Stimulated activated naive CD8-positive, alpha-beta T cell treated with anti-CD3 and anti-CD28 coated beads, Interleukin-15, amount 100 ng/mL, for 72 hours (primary cell): ENCODE measurements at regions not wholly inside any gene's neighbourhood (a gene's known extent, or its start where the extent isn't known, plus 50 kb on each side); places are given as distances from the start of the nearest gene placed in this dataset.

Experiments
- ATAC-seq: fragments of 150-1000 bp; cut with Tn5 transposase; 2 replicates; pipeline ENCODE4 v1.10.0; 2021; ENCODE audit warnings: mild to moderate bottlenecking, moderate library complexity
- DNase-seq, 2 donors: peaks; one replicate each; pipeline ENCODE4 v3.0.0; 2021 to 2022
- H3K27ac Mint-ChIP-seq, 2 donors: one replicate each; pipeline ENCODE4 v1.8.0; 2022; ENCODE audit warnings: mild to moderate bottlenecking in 2 of 2, mixed read lengths in 2 of 2, moderate library complexity in 2 of 2
- H3K27me3 Mint-ChIP-seq: one replicate; pipeline ENCODE4 v1.8.0; 2022; ENCODE audit warnings: mixed read lengths
- H3K4me1 Mint-ChIP-seq: one replicate; pipeline ENCODE4 v1.8.0; 2022; ENCODE audit warnings: mild to moderate bottlenecking, mixed read lengths
- H3K4me3 Mint-ChIP-seq, 2 donors: one replicate each; pipeline ENCODE4 v1.8.0; 2022; ENCODE audit warnings: mild to moderate bottlenecking in 2 of 2, mixed read lengths in 2 of 2, moderate library complexity in 1 of 2
- H3K9me3 Mint-ChIP-seq, 2 donors: one replicate each; pipeline ENCODE4 v1.8.0; 2022; ENCODE audit warnings: mixed read lengths in 2 of 2

- no peak overlapping the region for H3K27ac Mint-ChIP-seq
- ATAC-seq (peak; percentile 95), DNase-seq (peak in 1 of 2 donors; percentile 18)
- H3K27me3 Mint-ChIP-seq: peaks cover 28% of the 10 kb centered on the region
- H3K4me3 Mint-ChIP-seq: peak overlapping the region in 1 of 2 donors; percentile 23
- H3K9me3 Mint-ChIP-seq: no peaks in the 10 kb centered on the region
- H3K4me1 Mint-ChIP-seq: no peaks in the 10 kb centered on the region
Measured at GRCh38 chr5:96279801-96280542, 153.1 kb downstream of the PCSK1 start.

GRCh38 chr5:96278981-96279380, 154.1 kb downstream of the PCSK1 start:
- DNase-seq (no peak), ATAC-seq (no peak)
- Mint-ChIP-seq H3K9me3 (no peaks in the 10 kb centered on the region), H3K27ac (no peak overlapping the region), H3K4me3 (no peak overlapping the region), H3K27me3 (peaks cover 20% of the 10 kb centered on the region), H3K4me1 (no peaks in the 10 kb centered on the region)

GRCh38 chr5:96275051-96275450, 158.0 kb downstream of the PCSK1 start:
- Mint-ChIP-seq H3K9me3 (peaks cover 0 to 11% of the 10 kb centered on the region in 2 donors), H3K4me3 (no peak overlapping the region), H3K27ac (no peak overlapping the region), H3K4me1 (no peaks in the 10 kb centered on the region), H3K27me3 (no peaks in the 10 kb centered on the region)
- ATAC-seq (no peak), DNase-seq (no peak)

- no peak for DNase-seq
- no peak overlapping the region for H3K4me3 Mint-ChIP-seq
- no peak overlapping the region for H3K27ac Mint-ChIP-seq
- no peak for ATAC-seq
- no peaks in the 10 kb centered on the region for H3K4me1 Mint-ChIP-seq
- peaks cover 13 to 32% of the 10 kb centered on the region in 2 donors for H3K9me3 Mint-ChIP-seq
- H3K27me3 Mint-ChIP-seq: peaks cover 20% of the 10 kb centered on the region
Measured at GRCh38 chr5:96265487-96265886, 167.6 kb downstream of the PCSK1 start.

DNA sequence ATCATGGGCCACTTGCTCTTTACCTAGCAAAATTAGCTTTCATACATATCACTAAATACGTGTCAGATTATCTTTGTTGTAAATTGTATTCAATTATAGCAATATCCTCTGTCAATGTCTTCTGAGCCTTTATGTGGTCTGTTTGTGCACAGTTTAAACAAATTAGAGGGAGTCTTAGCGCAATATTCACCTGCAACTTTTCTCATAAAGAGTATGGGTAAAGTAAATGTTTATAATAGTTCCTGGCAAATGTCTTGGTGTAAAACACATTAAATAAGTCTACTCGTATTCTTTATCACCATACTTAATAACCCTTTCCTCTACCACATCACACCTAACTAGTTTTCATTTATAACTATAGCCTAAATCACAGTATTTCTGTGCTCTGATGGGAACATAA, 169.0 kb downstream of the PCSK1 start:
- H3K27ac Mint-ChIP-seq: no peak overlapping the region
- DNase-seq (no peak), ATAC-seq (no peak)
- no peak overlapping the region for H3K4me3 Mint-ChIP-seq
- H3K4me1 Mint-ChIP-seq: peaks cover 1% of the 10 kb centered on the region
- peaks cover 13 to 20% of the 10 kb centered on the region in 2 donors for H3K9me3 Mint-ChIP-seq
- H3K27me3 Mint-ChIP-seq: peaks cover 20% of the 10 kb centered on the region

DNA sequence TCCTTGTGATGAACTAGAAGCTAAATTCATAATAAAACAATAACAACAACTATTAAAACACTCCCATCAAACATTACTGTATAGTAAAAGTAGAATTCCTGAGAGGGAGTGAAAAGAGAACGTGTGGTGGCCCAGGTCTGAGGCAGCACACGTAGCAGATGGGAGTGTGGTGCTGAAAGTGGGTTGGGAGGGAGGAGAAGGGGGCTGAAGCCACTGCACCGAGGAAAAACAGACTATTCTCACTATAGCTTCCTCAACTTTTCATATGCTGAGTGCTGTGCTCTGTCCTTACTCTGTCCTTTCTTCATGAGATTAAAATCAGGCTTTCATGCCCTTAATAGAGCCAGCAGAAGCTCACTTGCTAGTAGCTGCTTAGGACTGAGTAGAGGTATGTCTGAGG, 170.9 kb downstream of the PCSK1 start:
- ATAC-seq: no peak
- no peak overlapping the region for H3K4me3 Mint-ChIP-seq
- no peak for DNase-seq

DNA sequence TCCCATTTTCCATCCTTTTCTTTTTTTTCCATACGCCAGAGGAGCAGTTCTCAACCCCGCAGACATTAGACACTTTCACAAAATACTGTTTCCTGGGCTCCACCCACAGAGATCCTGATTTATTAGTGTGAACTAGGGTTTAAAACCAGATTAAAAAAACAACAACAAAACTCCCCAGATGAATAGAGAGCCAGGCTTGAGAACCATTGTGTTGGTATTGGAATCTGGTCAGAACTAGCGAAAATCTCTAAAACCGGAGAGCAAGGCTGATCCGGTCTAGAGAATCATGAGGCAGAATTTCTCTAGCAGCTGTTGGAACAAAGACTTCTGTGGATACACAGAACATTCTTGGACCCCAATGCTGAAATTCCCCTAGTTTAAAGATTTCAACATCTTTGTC, 173.0 kb downstream of the PCSK1 start:
- no peak for DNase-seq
- peaks cover 10% of the 10 kb centered on the region for H3K27me3 Mint-ChIP-seq
- no peaks in the 10 kb centered on the region for H3K9me3 Mint-ChIP-seq
- no peak for ATAC-seq
- no peak overlapping the region for H3K27ac Mint-ChIP-seq
- peaks cover 6% of the 10 kb centered on the region for H3K4me1 Mint-ChIP-seq
- no peak overlapping the region for H3K4me3 Mint-ChIP-seq

More for the DNA sequence above, 170.9 kb downstream of the PCSK1 start:
- peaks cover 6% of the 10 kb centered on the region for H3K4me1 Mint-ChIP-seq
- H3K27me3 Mint-ChIP-seq: peaks cover 20% of the 10 kb centered on the region
- no peak overlapping the region for H3K27ac Mint-ChIP-seq
- H3K9me3 Mint-ChIP-seq: peaks cover 9 to 11% of the 10 kb centered on the region in 2 donors

DNA sequence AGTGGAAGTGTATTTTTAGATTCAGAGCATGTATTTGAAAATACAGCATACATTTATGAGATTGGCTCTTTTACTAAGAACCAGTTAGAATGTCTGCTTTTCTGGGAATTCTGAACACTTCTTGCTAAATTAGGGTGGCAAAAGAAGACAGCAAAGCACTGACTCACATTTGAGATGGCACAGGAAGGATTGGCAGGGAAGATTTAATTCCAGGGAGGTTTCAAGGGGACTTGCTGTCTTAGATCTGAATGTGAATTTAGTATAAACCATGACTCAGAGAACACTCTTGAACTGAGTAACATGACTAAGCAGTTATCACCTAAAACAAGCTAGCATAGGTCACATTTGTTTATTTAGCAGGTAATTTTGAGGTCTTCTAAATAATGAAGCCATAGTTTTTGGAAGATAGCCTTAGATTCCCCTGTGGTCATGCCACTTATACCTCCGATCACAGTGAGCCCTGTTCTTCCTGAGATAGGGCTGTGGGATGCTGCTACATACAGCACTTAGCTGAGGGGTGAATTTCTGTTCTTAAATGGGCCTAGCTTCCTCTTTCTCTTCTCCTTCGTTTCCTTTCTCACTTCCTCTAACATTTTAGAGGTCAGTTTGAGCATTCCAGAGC, 173.8 kb downstream of the PCSK1 start:
- no peak for ATAC-seq
- no peak for DNase-seq

GRCh38 chr5:96258692-96259091, 174.4 kb downstream of the PCSK1 start:
- H3K27me3 Mint-ChIP-seq: peaks cover 10% of the 10 kb centered on the region
- H3K4me1 Mint-ChIP-seq: peaks cover 6% of the 10 kb centered on the region
- no peak for DNase-seq
- H3K27ac Mint-ChIP-seq: no peak overlapping the region
- H3K9me3 Mint-ChIP-seq: no peaks in the 10 kb centered on the region
- ATAC-seq: no peak
- H3K4me3 Mint-ChIP-seq: no peak overlapping the region

More for the DNA sequence above, 173.8 kb downstream of the PCSK1 start:
- peaks cover 10% of the 10 kb centered on the region for H3K27me3 Mint-ChIP-seq
- H3K9me3 Mint-ChIP-seq: no peaks in the 10 kb centered on the region
- H3K4me1 Mint-ChIP-seq: peaks cover 6% of the 10 kb centered on the region
- H3K4me3 Mint-ChIP-seq: no peak overlapping the region
- no peak overlapping the region for H3K27ac Mint-ChIP-seq

DNA sequence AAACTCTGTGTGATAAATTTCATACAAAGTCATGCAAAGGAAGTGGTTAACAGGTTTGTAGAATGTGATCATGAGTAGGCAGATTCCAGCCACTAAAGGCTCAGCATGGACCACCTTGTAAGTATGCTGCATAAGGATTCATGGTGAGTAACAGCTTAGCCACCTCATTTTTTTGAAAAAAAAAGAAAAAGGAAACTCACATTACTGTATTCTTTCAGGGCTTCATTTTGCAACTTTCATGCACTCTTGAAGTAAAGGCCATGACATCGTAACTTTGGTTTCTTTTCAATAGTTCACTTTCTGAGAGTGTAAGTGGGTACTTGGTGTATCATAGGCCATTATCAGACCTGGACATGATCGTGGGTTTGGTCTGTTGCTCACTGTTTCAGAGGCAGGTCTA, 175.1 kb downstream of the PCSK1 start:
- H3K27ac Mint-ChIP-seq: no peak overlapping the region

GRCh38 chr5:96256795-96257470, 176.1 kb downstream of the PCSK1 start:
- DNase-seq: no peak
- Mint-ChIP-seq H3K27me3 (no peaks in the 10 kb centered on the region), H3K27ac (no peak overlapping the region), H3K4me3 (no peak overlapping the region), H3K4me1 (peaks cover 6% of the 10 kb centered on the region), H3K9me3 (no peaks in the 10 kb centered on the region)
- ATAC-seq: no peak

More for the DNA sequence above, 175.1 kb downstream of the PCSK1 start:
- no peak for DNase-seq
- peaks cover 5% of the 10 kb centered on the region for H3K27me3 Mint-ChIP-seq
- ATAC-seq: peak; percentile 52
- H3K4me3 Mint-ChIP-seq: no peak overlapping the region
- peaks cover 6% of the 10 kb centered on the region for H3K4me1 Mint-ChIP-seq
- H3K9me3 Mint-ChIP-seq: no peaks in the 10 kb centered on the region

- ATAC-seq: no peak
- Mint-ChIP-seq H3K27me3 (peaks cover 5% of the 10 kb centered on the region), H3K4me1 (peaks cover 6% of the 10 kb centered on the region), H3K4me3 (no peak overlapping the region), H3K9me3 (no peaks in the 10 kb centered on the region), H3K27ac (no peak overlapping the region)
- DNase-seq: no peak
Measured at GRCh38 chr5:96254980-96255691, 177.9 kb downstream of the PCSK1 start.

DNA sequence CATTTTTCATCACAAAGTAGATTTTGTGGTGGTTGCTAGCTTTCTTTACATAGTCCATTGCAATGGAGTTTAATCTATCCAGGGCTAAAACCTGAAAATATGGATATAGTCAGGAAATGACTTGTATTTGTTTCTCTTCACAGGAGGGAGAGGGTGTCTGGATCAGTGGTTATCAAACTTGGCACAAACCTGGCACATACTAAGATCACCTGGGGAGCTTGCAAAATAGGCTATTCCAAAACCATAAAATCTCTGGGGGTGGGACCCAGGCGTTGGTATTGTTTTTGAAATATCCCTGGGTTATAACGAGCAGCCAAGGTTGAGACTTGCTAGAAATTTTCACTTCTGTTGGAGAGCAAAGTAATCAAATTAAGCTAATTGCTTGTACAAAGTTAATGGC, 179.9 kb downstream of the PCSK1 start:
- Mint-ChIP-seq H3K27me3 (peaks cover 13% of the 10 kb centered on the region), H3K9me3 (no peaks in the 10 kb centered on the region), H3K4me1 (no peaks in the 10 kb centered on the region), H3K4me3 (no peak overlapping the region), H3K27ac (no peak overlapping the region)
- DNase-seq (no peak), ATAC-seq (no peak)

- Mint-ChIP-seq H3K9me3 (no peaks in the 10 kb centered on the region), H3K27me3 (peaks cover 19% of the 10 kb centered on the region), H3K27ac (no peak overlapping the region), H3K4me1 (no peaks in the 10 kb centered on the region), H3K4me3 (no peak overlapping the region)
- ATAC-seq (no peak), DNase-seq (no peak)
Measured at GRCh38 chr5:96252596-96252995, 180.5 kb downstream of the PCSK1 start.

DNA sequence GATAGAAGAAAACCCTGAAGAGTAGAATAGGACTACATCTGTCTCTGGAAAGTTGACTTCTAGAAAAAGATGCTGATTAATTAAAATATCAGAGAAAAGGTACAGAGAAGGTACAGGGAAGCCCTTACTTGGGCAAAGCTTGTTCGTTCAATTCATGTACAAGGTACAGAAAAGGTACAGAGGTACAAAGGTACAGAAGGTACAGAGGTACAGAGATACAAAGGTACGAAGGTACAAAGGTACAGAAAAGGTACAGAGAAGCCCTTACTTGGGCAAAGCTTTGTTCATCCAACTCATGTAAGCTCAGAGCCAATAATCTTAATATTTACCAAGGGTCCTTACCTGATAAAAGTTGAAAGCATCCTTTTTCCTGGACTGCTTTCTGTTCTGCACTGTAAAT, 182.3 kb downstream of the PCSK1 start:
- no peak overlapping the region for H3K27ac Mint-ChIP-seq
- H3K4me3 Mint-ChIP-seq: no peak overlapping the region
- ATAC-seq (no peak), DNase-seq (no peak)
- no peaks in the 10 kb centered on the region for H3K9me3 Mint-ChIP-seq
- H3K4me1 Mint-ChIP-seq: no peaks in the 10 kb centered on the region
- peaks cover 31% of the 10 kb centered on the region for H3K27me3 Mint-ChIP-seq
